ENCODE measurements at regions not wholly inside any gene's neighbourhood (a gene's known extent, or its start where the extent isn't known, plus 50 kb on each side); places are given as distances from the start of the nearest gene placed in this dataset.
"Not testable (repeated sequence)": the region's sequence is repeated elsewhere in the genome, so short reads cannot be mapped to it uniquely, and the experiment has no call there.

- H3K27me3 ChIP-seq (ENCODE audit: insufficient read depth, low read length, poor library complexity, severe bottlenecking): no peaks in the 10 kb centered on the region
- no peaks in the 10 kb centered on the region for H4K20me1 ChIP-seq (ENCODE audit: insufficient read depth, low read length, poor library complexity, severe bottlenecking)
- no peak for TF ChIP-seq CTCF (conservative IDR thresholded peaks at IDR 0.05; ENCODE audit: low read length)
- TF ChIP-seq EZH2phosphoT487 (IDR thresholded peaks at IDR 0.05; ENCODE audit: borderline replicate concordance): no peak
- no peak overlapping the region for H2AFZ ChIP-seq (ENCODE audit: low read length)
- H3K9me2 ChIP-seq (replicated peaks; ENCODE audit: low read depth, low read length): no peaks in the 10 kb centered on the region
- no peaks in the 10 kb centered on the region for H3K79me2 ChIP-seq (ENCODE audit: insufficient read depth, low read length)
- no peak overlapping the region for H3K4me3 ChIP-seq (ENCODE audit: low read length, poor library complexity, severe bottlenecking)
- H3K9ac ChIP-seq (ENCODE audit: low read depth, low read length, poor library complexity, severe bottlenecking): no peak overlapping the region
- no peaks in the 10 kb centered on the region for H3K4me1 ChIP-seq (ENCODE audit: insufficient read depth, low read length, poor library complexity, severe bottlenecking)
- 0 out of 2 replicates have a peak, but pooled peaks cover 3% of the 10 kb centered on the region for H3K9me3 ChIP-seq (ENCODE audit: insufficient read depth, low read depth, low read length)
- no peaks in the 10 kb centered on the region for H3K36me3 ChIP-seq (ENCODE audit: insufficient read depth, low read length)
- H3F3A ChIP-seq (ENCODE audit: low read depth): no peaks in the 10 kb centered on the region
- H3K4me2 ChIP-seq (ENCODE audit: low read depth, low read length, poor library complexity, severe bottlenecking): no peak overlapping the region
These were observed 176.7 kb downstream of the PRELID2 start for GRCh38 chr5:145658435-145658834.

GRCh38 chr5:145652700-145653099 is 182.4 kb downstream of the PRELID2 start:
- not testable (repeated sequence) for H3K9me2 ChIP-seq (replicated peaks; ENCODE audit: low read depth, low read length); H3K4me1 ChIP-seq (ENCODE audit: insufficient read depth, low read length, poor library complexity, severe bottlenecking); H3F3A ChIP-seq (ENCODE audit: low read depth); H3K79me2 ChIP-seq (ENCODE audit: insufficient read depth, low read length); H3K4me3 ChIP-seq (ENCODE audit: low read length, poor library complexity, severe bottlenecking); H3K4me2 ChIP-seq (ENCODE audit: low read depth, low read length, poor library complexity, severe bottlenecking); H3K9ac ChIP-seq (ENCODE audit: low read depth, low read length, poor library complexity, severe bottlenecking); H3K36me3 ChIP-seq (ENCODE audit: insufficient read depth, low read length); H4K20me1 ChIP-seq (ENCODE audit: insufficient read depth, low read length, poor library complexity, severe bottlenecking); H3K27me3 ChIP-seq (ENCODE audit: insufficient read depth, low read length, poor library complexity, severe bottlenecking); H2AFZ ChIP-seq (ENCODE audit: low read length); H3K9me3 ChIP-seq (ENCODE audit: insufficient read depth, low read depth, low read length)

- not testable (repeated sequence) for H4K20me1 ChIP-seq (ENCODE audit: insufficient read depth, low read length, poor library complexity, severe bottlenecking); H3K9ac ChIP-seq (ENCODE audit: low read depth, low read length, poor library complexity, severe bottlenecking); H3K27me3 ChIP-seq (ENCODE audit: insufficient read depth, low read length, poor library complexity, severe bottlenecking); H3F3A ChIP-seq (ENCODE audit: low read depth); H3K9me2 ChIP-seq (replicated peaks; ENCODE audit: low read depth, low read length); H3K4me2 ChIP-seq (ENCODE audit: low read depth, low read length, poor library complexity, severe bottlenecking); H3K4me3 ChIP-seq (ENCODE audit: low read length, poor library complexity, severe bottlenecking); H3K36me3 ChIP-seq (ENCODE audit: insufficient read depth, low read length); H3K9me3 ChIP-seq (ENCODE audit: insufficient read depth, low read depth, low read length); H3K79me2 ChIP-seq (ENCODE audit: insufficient read depth, low read length); H3K4me1 ChIP-seq (ENCODE audit: insufficient read depth, low read length, poor library complexity, severe bottlenecking); H2AFZ ChIP-seq (ENCODE audit: low read length)
These were observed 188.0 kb downstream of the PRELID2 start for GRCh38 chr5:145647137-145647536.

- H3K27me3 ChIP-seq (ENCODE audit: insufficient read depth, low read length, poor library complexity, severe bottlenecking); H4K20me1 ChIP-seq (ENCODE audit: insufficient read depth, low read length, poor library complexity, severe bottlenecking); H3K9ac ChIP-seq (ENCODE audit: low read depth, low read length, poor library complexity, severe bottlenecking); H3K4me3 ChIP-seq (ENCODE audit: low read length, poor library complexity, severe bottlenecking); H3F3A ChIP-seq (ENCODE audit: low read depth); H3K79me2 ChIP-seq (ENCODE audit: insufficient read depth, low read length); H3K9me3 ChIP-seq (ENCODE audit: insufficient read depth, low read depth, low read length); H3K9me2 ChIP-seq (replicated peaks; ENCODE audit: low read depth, low read length); H3K4me2 ChIP-seq (ENCODE audit: low read depth, low read length, poor library complexity, severe bottlenecking); H2AFZ ChIP-seq (ENCODE audit: low read length); H3K4me1 ChIP-seq (ENCODE audit: insufficient read depth, low read length, poor library complexity, severe bottlenecking); H3K36me3 ChIP-seq (ENCODE audit: insufficient read depth, low read length): not testable (repeated sequence)
These were observed 191.9 kb downstream of the PRELID2 start for GRCh38 chr5:145643214-145643613.

- Histone ChIP-seq H3K4me1 (ENCODE audit: insufficient read depth, low read length, poor library complexity, severe bottlenecking) (no peaks in the 10 kb centered on the region), H3K9me3 (ENCODE audit: insufficient read depth, low read depth, low read length) (no peaks in the 10 kb centered on the region), H2AFZ (ENCODE audit: low read length) (no peak overlapping the region), H3K9ac (ENCODE audit: low read depth, low read length, poor library complexity, severe bottlenecking) (no peak overlapping the region), H3K79me2 (ENCODE audit: insufficient read depth, low read length) (no peaks in the 10 kb centered on the region), H3K9me2 (replicated peaks; ENCODE audit: low read depth, low read length) (no peaks in the 10 kb centered on the region), H4K20me1 (ENCODE audit: insufficient read depth, low read length, poor library complexity, severe bottlenecking) (no peaks in the 10 kb centered on the region), H3K36me3 (ENCODE audit: insufficient read depth, low read length) (no peaks in the 10 kb centered on the region), H3F3A (ENCODE audit: low read depth) (no peaks in the 10 kb centered on the region), H3K27me3 (ENCODE audit: insufficient read depth, low read length, poor library complexity, severe bottlenecking) (no peaks in the 10 kb centered on the region), H3K4me3 (ENCODE audit: low read length, poor library complexity, severe bottlenecking) (no peak overlapping the region), H3K4me2 (ENCODE audit: low read depth, low read length, poor library complexity, severe bottlenecking) (no peak overlapping the region)
- TF ChIP-seq EZH2phosphoT487 (IDR thresholded peaks at IDR 0.05; ENCODE audit: borderline replicate concordance) (no peak), CTCF (conservative IDR thresholded peaks at IDR 0.05; ENCODE audit: low read length) (no peak)
These were observed 197.7 kb downstream of the PRELID2 start for GRCh38 chr5:145637396-145637795.
